ENCODE measurements at regions not wholly inside any gene's neighbourhood (a gene's known extent, or its start where the extent isn't known, plus 50 kb on each side); places are given as distances from the start of the nearest gene placed in this dataset.

- TF ChIP-seq REST (IDR thresholded peaks at IDR 0.05; ENCODE audit: borderline replicate concordance in 1 of 2, low read depth in 1 of 2, low read length in 2 of 2) (peak in 1 of 2 experiments; percentile 65; a peak in 1 of 4 replicates), TOPORS (CRISPR knock-in tag; IDR thresholded peaks at IDR 0.05) (peak; percentile 63; the same call in 1 of the 2 replicates), ZNF746 (CRISPR knock-in tag; IDR thresholded peaks at IDR 0.05) (no peak), NR2F2 (IDR thresholded peaks at IDR 0.05; ENCODE audit: borderline replicate concordance, low read depth) (peak; percentile 99), TCF7 (IDR thresholded peaks at IDR 0.05; ENCODE audit: low read depth) (peak; percentile 84), MYC (CRISPR knock-in tag; IDR thresholded peaks at IDR 0.05; ENCODE audit: borderline replicate concordance) (peak; percentile 77; the same call in 1 of the 2 replicates), HNF1B (CRISPR knock-in tag; IDR thresholded peaks at IDR 0.05) (peak; percentile 90), TCF7L2 (IDR thresholded peaks at IDR 0.05; ENCODE audit: low read depth, low read length) (peak; percentile 53; the same call in 1 of the 2 replicates), ZNF407 (CRISPR knock-in tag; IDR thresholded peaks at IDR 0.05; ENCODE audit: not compliant biosample characterization) (no peak), ATF7 (IDR thresholded peaks at IDR 0.05) (no peak), ATF7 (CRISPR knock-in tag; IDR thresholded peaks at IDR 0.05) (peak; percentile 87; the same call in 1 of the 2 replicates)
These were observed 95.5 kb upstream of the DHX40 start (continued) for GRCh38 chr17:59469786-59470485.
